ENCODE measurements at regions not wholly inside any gene's neighbourhood (a gene's known extent, or its start where the extent isn't known, plus 50 kb on each side); places are given as distances from the start of the nearest gene placed in this dataset.

DNA sequence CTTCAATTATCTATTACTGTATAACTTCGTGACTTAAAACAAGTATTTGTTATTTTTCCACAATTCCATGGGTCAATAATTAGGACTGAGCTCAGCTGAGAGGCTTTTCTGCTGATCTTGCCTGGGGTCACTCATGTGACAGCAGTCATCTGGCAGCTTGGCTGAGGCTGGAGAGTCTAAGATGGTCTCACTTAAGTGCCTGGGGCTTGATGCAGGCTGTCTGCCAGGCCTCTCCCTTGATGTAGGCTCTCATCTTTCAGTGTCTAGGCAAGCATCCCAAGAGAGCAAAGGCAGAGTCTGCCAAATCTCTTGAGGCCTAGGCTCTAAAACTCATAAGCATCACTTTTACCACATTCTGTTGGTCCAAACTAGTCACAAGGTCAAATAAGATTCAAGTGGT lies 93.2 kb downstream of the NKX2-1 start:
- Histone ChIP-seq H3K4me2 (ENCODE audit: insufficient read depth, low read length) (no peak overlapping the region), H3K9me1 (ENCODE audit: control insufficient read depth, insufficient read depth, low read length) (no peaks in the 10 kb centered on the region), H3K79me2 (ENCODE audit: control insufficient read depth, insufficient read depth, low read length) (no peaks in the 10 kb centered on the region), H3K4me1 (replicated peaks in 1 of 2; ENCODE audit: control insufficient read depth in 2 of 2, insufficient read depth in 2 of 2, low read length in 2 of 2) (no peaks in the 10 kb centered on the region), H3K4me3 (no peak overlapping the region), H3K9ac (ENCODE audit: insufficient read depth in 1 of 2, low read depth in 2 of 2, low read length in 2 of 2) (no peak overlapping the region), H3K9me3 (replicated peaks; ENCODE audit: control insufficient read depth, insufficient read depth, low read depth, low read length) (no peaks in the 10 kb centered on the region), H3K27me3 (ENCODE audit: control insufficient read depth in 2 of 2, insufficient read depth in 2 of 2, low read length in 2 of 2) (no peaks in the 10 kb centered on the region), H3K27ac (ENCODE audit: extremely low read depth, low read depth, low read length) (no peak overlapping the region), H4K20me1 (replicated peaks; ENCODE audit: control insufficient read depth, insufficient read depth, low read length) (no peaks in the 10 kb centered on the region), H2AFZ (ENCODE audit: low read depth, low read length) (no peak overlapping the region), H3K36me3 (ENCODE audit: control insufficient read depth, insufficient read depth, low read length) (no peaks in the 10 kb centered on the region)
- BruUV-seq (replicated peaks): no TSS peak
- intact Hi-C loops (cut with micrococcal nuclease) (no loop called here), in situ Hi-C loops (cut with MboI) (no loop called here)
- 0% methylated on average over 1 of the region's 1 CpG for WGBS (ENCODE audit: insufficient coverage, low coverage, missing lambda C conversion rate)
- ATAC-seq (no peak), FAIRE-seq (no peak), DNase-seq (ENCODE audit: extremely low read depth in 1 of 4, low spot score in 3 of 4) (no peak)
- ChIA-PET CTCF (ENCODE audit: low intra/inter-chr PET ratio) (no interaction called here), POLR2A (no interaction called here)
- TF ChIP-seq, protein P1, sequence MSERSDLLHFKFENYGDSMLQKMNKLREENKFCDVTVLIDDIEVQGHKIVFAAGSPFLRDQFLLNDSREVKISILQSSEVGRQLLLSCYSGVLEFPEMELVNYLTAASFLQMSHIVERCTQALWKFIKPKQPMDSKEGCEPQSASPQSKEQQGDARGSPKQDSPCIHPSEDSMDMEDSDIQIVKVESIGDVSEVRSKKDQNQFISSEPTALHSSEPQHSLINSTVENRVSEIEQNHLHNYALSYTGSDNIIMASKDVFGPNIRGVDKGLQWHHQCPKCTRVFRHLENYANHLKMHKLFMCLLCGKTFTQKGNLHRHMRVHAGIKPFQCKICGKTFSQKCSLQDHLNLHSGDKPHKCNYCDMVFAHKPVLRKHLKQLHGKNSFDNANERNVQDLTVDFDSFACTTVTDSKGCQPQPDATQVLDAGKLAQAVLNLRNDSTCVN (CRISPR knock-in tag; IDR thresholded peaks at IDR 0.05): no peak
- TF ChIP-seq HNRNPL (IDR thresholded peaks at IDR 0.05; ENCODE audit: low read depth, low read length): no peak
- no peak for TF ChIP-seq CXXC5 (CRISPR knock-in tag; IDR thresholded peaks at IDR 0.05)
- TF ChIP-seq, protein P2, sequence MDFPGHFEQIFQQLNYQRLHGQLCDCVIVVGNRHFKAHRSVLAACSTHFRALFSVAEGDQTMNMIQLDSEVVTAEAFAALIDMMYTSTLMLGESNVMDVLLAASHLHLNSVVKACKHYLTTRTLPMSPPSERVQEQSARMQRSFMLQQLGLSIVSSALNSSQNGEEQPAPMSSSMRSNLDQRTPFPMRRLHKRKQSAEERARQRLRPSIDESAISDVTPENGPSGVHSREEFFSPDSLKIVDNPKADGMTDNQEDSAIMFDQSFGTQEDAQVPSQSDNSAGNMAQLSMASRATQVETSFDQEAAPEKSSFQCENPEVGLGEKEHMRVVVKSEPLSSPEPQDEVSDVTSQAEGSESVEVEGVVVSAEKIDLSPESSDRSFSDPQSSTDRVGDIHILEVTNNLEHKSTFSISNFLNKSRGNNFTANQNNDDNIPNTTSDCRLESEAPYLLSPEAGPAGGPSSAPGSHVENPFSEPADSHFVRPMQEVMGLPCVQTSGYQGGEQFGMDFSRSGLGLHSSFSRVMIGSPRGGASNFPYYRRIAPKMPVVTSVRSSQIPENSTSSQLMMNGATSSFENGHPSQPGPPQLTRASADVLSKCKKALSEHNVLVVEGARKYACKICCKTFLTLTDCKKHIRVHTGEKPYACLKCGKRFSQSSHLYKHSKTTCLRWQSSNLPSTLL (IDR thresholded peaks at IDR 0.05): no peak
- no peak for TF ChIP-seq ELF4 (CRISPR knock-in tag; IDR thresholded peaks at IDR 0.05)
- TF ChIP-seq SMC3 (conservative IDR thresholded peaks at IDR 0.05; ENCODE audit: insufficient read depth, low read depth, low read length): no peak
- TF ChIP-seq PRPF4 (IDR thresholded peaks at IDR 0.05; ENCODE audit: insufficient read depth, low read depth, low read length, poor library complexity, severe bottlenecking): no peak
- no peak for TF ChIP-seq ZNF780A (CRISPR knock-in tag; IDR thresholded peaks at IDR 0.05)
- TF ChIP-seq ZNF217 (CRISPR knock-in tag; IDR thresholded peaks at IDR 0.05): no peak
- no peak for TF ChIP-seq FOXJ3 (CRISPR knock-in tag; IDR thresholded peaks at IDR 0.05)
